H1 (cell line): ENCODE measurements at regions not wholly inside any gene's neighbourhood (a gene's known extent, or its start where the extent isn't known, plus 50 kb on each side); places are given as distances from the start of the nearest gene placed in this dataset.

Experiments used
- KDM1A ChIP-seq: fragments of 200-600, 300-600 bp; sonication (generic); IDR thresholded peaks from 2 replicates; pipeline ENCODE4 v1.7.1; 2016; ENCODE audit warnings: mild to moderate bottlenecking, low read length, borderline replicate concordance
- POLR2A ChIP-seq, 2 experiments: IDR thresholded peaks; 1 replicate in 1 of 2; 2 replicates in 1 of 2; pipeline ENCODE4 v1.6.1; 2011; ENCODE audit warnings: low read depth in 2 of 2, low read length in 2 of 2, mild to moderate bottlenecking in 2 of 2; ENCODE audit errors: control extremely low read depth in 1 of 2

DNA sequence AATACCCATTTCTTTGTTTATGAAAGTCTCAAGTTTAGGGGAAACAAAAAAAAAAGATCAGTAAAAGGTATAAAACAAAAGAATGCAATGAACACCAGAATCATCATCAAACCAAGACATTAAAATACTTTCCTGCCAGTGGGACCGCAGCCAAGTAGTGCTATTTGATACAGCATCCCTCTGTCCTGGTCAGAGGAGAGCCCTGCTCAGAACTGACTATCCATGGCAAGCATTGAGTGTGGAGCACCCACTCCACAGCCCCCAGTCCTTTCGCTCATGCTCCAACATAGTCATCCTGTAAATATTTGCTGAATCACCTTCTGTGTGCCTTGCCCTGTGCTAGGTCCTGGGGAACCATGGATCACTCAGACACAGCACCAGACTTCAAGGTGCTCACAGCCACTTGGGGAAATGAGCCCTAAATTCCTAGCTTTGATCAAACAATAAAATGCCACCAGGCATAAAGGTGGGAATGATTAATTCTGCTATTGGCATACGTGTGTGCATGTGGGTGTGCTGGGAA, 213.6 kb upstream of the TBX20 start:
- TF ChIP-seq KDM1A (no peak), POLR2A (IDR thresholded peaks at IDR 0.05; ENCODE audit: control extremely low read depth in 1 of 2, low read depth in 2 of 2, low read length in 2 of 2) (no peak)
